ENCODE measurements at regions not wholly inside any gene's neighbourhood (a gene's known extent, or its start where the extent isn't known, plus 50 kb on each side); places are given as distances from the start of the nearest gene placed in this dataset.

- no peak for DNase-seq (ENCODE audit: low spot score)
- no peak for TF ChIP-seq CTCF (IDR thresholded peaks at IDR 0.05; ENCODE audit: extremely low read depth, missing control alignments)
Observed at GRCh38 chr4:11194431-11194830, 234.3 kb downstream of the HS3ST1 start.

GRCh38 chr4:11189756-11190155 lies 238.9 kb downstream of the HS3ST1 start:
- DNase-seq (ENCODE audit: low spot score), result no peak
- no peak for TF ChIP-seq CTCF (IDR thresholded peaks at IDR 0.05; ENCODE audit: extremely low read depth, missing control alignments)

- no peak for TF ChIP-seq CTCF (IDR thresholded peaks at IDR 0.05; ENCODE audit: extremely low read depth, missing control alignments)
- no peak for DNase-seq (ENCODE audit: low spot score)
Observed at GRCh38 chr4:11183356-11183740, 245.3 kb downstream of the HS3ST1 start.

GRCh38 chr4:11182586-11183355 lies 245.9 kb downstream of the HS3ST1 start:
- no peak for TF ChIP-seq CTCF (IDR thresholded peaks at IDR 0.05; ENCODE audit: extremely low read depth, missing control alignments)
- no peak for DNase-seq (ENCODE audit: low spot score)

GRCh38 chr4:11182031-11182430 lies 246.7 kb downstream of the HS3ST1 start:
- no peak for DNase-seq (ENCODE audit: low spot score)

GRCh38 chr4:11179796-11180195 lies 248.9 kb downstream of the HS3ST1 start:
- DNase-seq (ENCODE audit: low spot score), result no peak
- no peak for TF ChIP-seq CTCF (IDR thresholded peaks at IDR 0.05; ENCODE audit: extremely low read depth, missing control alignments)

More at GRCh38 chr4:11182031-11182430, 246.7 kb downstream of the HS3ST1 start:
- TF ChIP-seq CTCF (IDR thresholded peaks at IDR 0.05; ENCODE audit: extremely low read depth, missing control alignments), result no peak

GRCh38 chr4:11178433-11178832 lies 250.3 kb downstream of the HS3ST1 start:
- DNase-seq (ENCODE audit: low spot score), result no peak
- TF ChIP-seq CTCF (IDR thresholded peaks at IDR 0.05; ENCODE audit: extremely low read depth, missing control alignments), result no peak
